Liver (tissue), 8 donors: ENCODE measurements at regions not wholly inside any gene's neighbourhood (a gene's known extent, or its start where the extent isn't known, plus 50 kb on each side); places are given as distances from the start of the nearest gene placed in this dataset.

Experiments used
- DNase-seq: peaks from one replicate; pipeline ENCODE4 v3.0.0-alpha.2; 2017; ENCODE audit warnings: low spot score
- H3K27ac ChIP-seq, 2 donors: one replicate each; pipeline ENCODE4 v1.7.0; 2013; ENCODE audit warnings: inconsistent platforms in 2 of 2, low read length in 2 of 2, control low read depth in 1 of 2, low read depth in 1 of 2, mild to moderate bottlenecking in 1 of 2
- H3K27me3 ChIP-seq, 4 donors: one replicate each; pipeline versions ENCODE4 v1.6.1 to v1.7.0; 2013; ENCODE audit warnings: low read length in 3 of 4, inconsistent platforms in 1 of 4, mild to moderate bottlenecking in 1 of 4, moderate library complexity in 1 of 4; ENCODE audit not compliant: control insufficient read depth in 4 of 4, insufficient read depth in 4 of 4
- H3K36me3 ChIP-seq, 4 donors: one replicate each; pipeline versions ENCODE4 v1.6.1 to v1.7.0; 2013; ENCODE audit warnings: low read length in 3 of 4, mild to moderate bottlenecking in 3 of 4, low read depth in 1 of 4, moderate library complexity in 1 of 4; ENCODE audit not compliant: control insufficient read depth in 4 of 4, insufficient read depth in 3 of 4
- H3K4me1 ChIP-seq, 4 donors: one replicate each; pipeline versions ENCODE4 v1.6.1 to v1.7.0; 2013; ENCODE audit warnings: low read length in 3 of 4, mild to moderate bottlenecking in 3 of 4, moderate library complexity in 1 of 4; ENCODE audit not compliant: control insufficient read depth in 4 of 4, insufficient read depth in 4 of 4
- H3K4me3 ChIP-seq, 3 donors: one replicate each; pipeline versions ENCODE4 v1.6.1 to v1.7.0; 2013; ENCODE audit warnings: low read length in 3 of 3, control low read depth in 1 of 3, low read depth in 1 of 3, mild to moderate bottlenecking in 1 of 3
- H3K9ac ChIP-seq, 2 donors: one replicate each; pipeline ENCODE4 v1.7.0; 2013; ENCODE audit warnings: low read length in 2 of 2, mild to moderate bottlenecking in 2 of 2, moderate library complexity in 2 of 2, control low read depth in 1 of 2, low read depth in 1 of 2
- H3K9me3 ChIP-seq, 4 donors: one replicate each; pipeline versions ENCODE4 v1.6.1 to v1.7.0; 2013; ENCODE audit warnings: low read length in 3 of 4; ENCODE audit not compliant: control insufficient read depth in 4 of 4
- EGR1 ChIP-seq, 2 donors: IDR thresholded peaks; 2 replicates each; pipeline ENCODE4 v1.6.1; 2016 to 2018; ENCODE audit warnings: antibody characterized with exemption in 2 of 2, low read depth in 2 of 2
- FOXA1 ChIP-seq: IDR thresholded peaks from 2 replicates; pipeline ENCODE4 v1.6.1; 2016; ENCODE audit warnings: antibody characterized with exemption
- FOXA2 ChIP-seq: IDR thresholded peaks from 2 replicates; pipeline ENCODE4 v1.6.1; 2016; ENCODE audit warnings: antibody characterized with exemption
- GABPA ChIP-seq, 2 donors: IDR thresholded peaks in 1 of 2; conservative IDR thresholded peaks in 1 of 2; 2 replicates each; pipeline ENCODE4 v1.6.1; 2016; ENCODE audit warnings: antibody characterized with exemption in 2 of 2, mild to moderate bottlenecking in 1 of 2, moderate library complexity in 1 of 2
- HNF4A ChIP-seq, 2 donors: conservative IDR thresholded peaks; 2 replicates each; pipeline ENCODE4 v1.6.1; 2016; ENCODE audit warnings: antibody characterized with exemption in 2 of 2, mild to moderate bottlenecking in 2 of 2
- HNF4G ChIP-seq: IDR thresholded peaks from 2 replicates; pipeline ENCODE4 v1.6.1; 2016; ENCODE audit warnings: antibody characterized with exemption
- JUND ChIP-seq, 2 donors: IDR thresholded peaks; 2 replicates each; pipeline ENCODE4 v1.6.1; 2016; ENCODE audit warnings: antibody characterized with exemption in 2 of 2
- NR2F2 ChIP-seq: IDR thresholded peaks from 2 replicates; pipeline ENCODE4 v1.6.1; 2016; ENCODE audit warnings: antibody characterized with exemption
- RAD21 ChIP-seq, 2 donors: IDR thresholded peaks; 2 replicates each; pipeline ENCODE4 v1.6.1; 2016; ENCODE audit warnings: antibody characterized with exemption in 2 of 2, mild to moderate bottlenecking in 2 of 2
- RXRA ChIP-seq, 2 donors: IDR thresholded peaks; 2 replicates each; pipeline ENCODE4 v1.6.1; 2017 to 2018; ENCODE audit warnings: antibody characterized with exemption in 2 of 2, mild to moderate bottlenecking in 1 of 2
- SP1 ChIP-seq: IDR thresholded peaks from 2 replicates; pipeline ENCODE4 v1.6.1; 2018; ENCODE audit warnings: antibody characterized with exemption, mild to moderate bottlenecking
- TAF1 ChIP-seq: conservative IDR thresholded peaks from 2 replicates; pipeline ENCODE4 v1.6.1; 2016; ENCODE audit warnings: antibody characterized with exemption, mild to moderate bottlenecking
- WGBS: extraction: QIAGEN DNeasy Blood & Tissue Kit; methylation state at CpG from one replicate; pipeline ENCODE4 v1.1.7; 2013; 5-methylcytosine and 5-hydroxymethylcytosine counted together
- TF ChIP-seq, protein P1 (sequence below): fragments of 150-350 bp; IDR thresholded peaks from 2 replicates; pipeline ENCODE4 v1.5.1; 2017; ENCODE audit warnings: improper control_type of control experiment, low read depth, low read length; ENCODE audit not compliant: missing input control
- TF ChIP-seq, protein P2 (sequence below): IDR thresholded peaks from 2 replicates; pipeline ENCODE4 v1.6.1; 2016; ENCODE audit warnings: antibody characterized with exemption
- TF ChIP-seq, protein P3 (sequence below): IDR thresholded peaks from 2 replicates; pipeline ENCODE4 v1.6.1; 2016; ENCODE audit warnings: antibody characterized with exemption
- TF ChIP-seq, protein P4 (sequence below): IDR thresholded peaks from 2 replicates; pipeline ENCODE4 v1.6.1; 2016; ENCODE audit warnings: antibody characterized with exemption, mild to moderate bottlenecking
- TF ChIP-seq, protein P5 (sequence below): IDR thresholded peaks from 2 replicates; pipeline ENCODE4 v1.6.1; 2016; ENCODE audit warnings: antibody characterized with exemption
- donor health status: healthy.
- donor health status: healthy.
- donor health status: healthy.
- donor health status: healthy.
- donor health status: healthy.

DNA sequence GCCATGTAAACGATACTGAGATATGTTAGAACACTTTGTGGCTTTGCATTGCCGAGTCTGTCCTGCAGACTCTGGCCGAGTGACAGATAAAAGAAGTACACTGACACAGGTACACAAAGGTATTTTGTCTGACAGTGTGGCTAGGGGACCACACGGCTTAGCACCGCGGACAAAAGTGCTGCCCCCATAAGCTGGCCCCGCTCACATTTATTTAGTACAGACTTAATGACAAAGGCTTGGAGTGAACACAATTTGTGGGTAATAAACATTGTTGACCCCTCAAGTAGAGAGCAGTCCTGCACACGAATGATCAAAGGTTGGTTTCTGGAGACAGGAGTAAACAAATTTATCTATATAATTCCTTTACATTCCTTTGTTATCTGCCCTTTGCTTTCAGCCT lies 976.8 kb downstream of the TRAM1L1 start:
- no peaks in the 10 kb centered on the region for H3K36me3 ChIP-seq
- DNase-seq: no peak
- 81% methylated on average over 8 of the region's 8 CpGs for WGBS
- no peak overlapping the region for H3K27ac ChIP-seq
- TF ChIP-seq, protein P1, sequence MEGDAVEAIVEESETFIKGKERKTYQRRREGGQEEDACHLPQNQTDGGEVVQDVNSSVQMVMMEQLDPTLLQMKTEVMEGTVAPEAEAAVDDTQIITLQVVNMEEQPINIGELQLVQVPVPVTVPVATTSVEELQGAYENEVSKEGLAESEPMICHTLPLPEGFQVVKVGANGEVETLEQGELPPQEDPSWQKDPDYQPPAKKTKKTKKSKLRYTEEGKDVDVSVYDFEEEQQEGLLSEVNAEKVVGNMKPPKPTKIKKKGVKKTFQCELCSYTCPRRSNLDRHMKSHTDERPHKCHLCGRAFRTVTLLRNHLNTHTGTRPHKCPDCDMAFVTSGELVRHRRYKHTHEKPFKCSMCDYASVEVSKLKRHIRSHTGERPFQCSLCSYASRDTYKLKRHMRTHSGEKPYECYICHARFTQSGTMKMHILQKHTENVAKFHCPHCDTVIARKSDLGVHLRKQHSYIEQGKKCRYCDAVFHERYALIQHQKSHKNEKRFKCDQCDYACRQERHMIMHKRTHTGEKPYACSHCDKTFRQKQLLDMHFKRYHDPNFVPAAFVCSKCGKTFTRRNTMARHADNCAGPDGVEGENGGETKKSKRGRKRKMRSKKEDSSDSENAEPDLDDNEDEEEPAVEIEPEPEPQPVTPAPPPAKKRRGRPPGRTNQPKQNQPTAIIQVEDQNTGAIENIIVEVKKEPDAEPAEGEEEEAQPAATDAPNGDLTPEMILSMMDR: no peak
- TF ChIP-seq HNF4G (no peak), EGR1 (IDR thresholded peaks at IDR 0.05; ENCODE audit: low read depth in 2 of 2) (no peak), SP1 (no peak), TAF1 (no peak), FOXA1 (no peak)
- peaks cover 0 to 3% (median 0%) of the 10 kb centered on the region in 4 donors for H3K9me3 ChIP-seq
- no peak overlapping the region for H3K9ac ChIP-seq
- H3K27me3 ChIP-seq: no peaks in the 10 kb centered on the region
- no peaks in the 10 kb centered on the region for H3K4me1 ChIP-seq
- no peak overlapping the region for H3K4me3 ChIP-seq

DNA sequence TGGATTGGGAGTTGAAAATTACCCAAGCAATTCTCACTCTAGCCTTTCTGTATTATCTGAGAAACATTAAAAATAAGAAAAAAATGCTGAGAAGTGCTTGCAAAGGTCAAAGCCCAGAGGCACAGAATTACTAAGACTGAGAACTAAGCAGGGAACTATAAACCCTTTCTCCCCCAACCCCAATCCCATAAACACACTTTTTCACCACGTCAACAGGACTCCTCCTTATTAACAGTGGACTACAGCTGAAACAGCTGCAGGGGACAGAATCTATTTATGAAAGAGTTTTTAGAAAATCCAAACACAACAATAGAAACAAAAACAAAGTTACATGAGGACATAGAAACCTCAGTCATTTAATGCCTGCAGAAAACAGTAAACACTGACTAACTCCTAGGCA lies 984.1 kb downstream of the TRAM1L1 start:
- Histone ChIP-seq H3K9ac (no peak overlapping the region), H3K27me3 (no peaks in the 10 kb centered on the region), H3K4me1 (no peaks in the 10 kb centered on the region), H3K27ac (no peak overlapping the region), H3K9me3 (peaks cover 3 to 7% (median 4%) of the 10 kb centered on the region in 4 donors), H3K4me3 (no peak overlapping the region), H3K36me3 (no peaks in the 10 kb centered on the region)
- TF ChIP-seq FOXA2: no peak
- no peak for TF ChIP-seq FOXA1
- TF ChIP-seq TAF1: no peak
- TF ChIP-seq, protein P2, sequence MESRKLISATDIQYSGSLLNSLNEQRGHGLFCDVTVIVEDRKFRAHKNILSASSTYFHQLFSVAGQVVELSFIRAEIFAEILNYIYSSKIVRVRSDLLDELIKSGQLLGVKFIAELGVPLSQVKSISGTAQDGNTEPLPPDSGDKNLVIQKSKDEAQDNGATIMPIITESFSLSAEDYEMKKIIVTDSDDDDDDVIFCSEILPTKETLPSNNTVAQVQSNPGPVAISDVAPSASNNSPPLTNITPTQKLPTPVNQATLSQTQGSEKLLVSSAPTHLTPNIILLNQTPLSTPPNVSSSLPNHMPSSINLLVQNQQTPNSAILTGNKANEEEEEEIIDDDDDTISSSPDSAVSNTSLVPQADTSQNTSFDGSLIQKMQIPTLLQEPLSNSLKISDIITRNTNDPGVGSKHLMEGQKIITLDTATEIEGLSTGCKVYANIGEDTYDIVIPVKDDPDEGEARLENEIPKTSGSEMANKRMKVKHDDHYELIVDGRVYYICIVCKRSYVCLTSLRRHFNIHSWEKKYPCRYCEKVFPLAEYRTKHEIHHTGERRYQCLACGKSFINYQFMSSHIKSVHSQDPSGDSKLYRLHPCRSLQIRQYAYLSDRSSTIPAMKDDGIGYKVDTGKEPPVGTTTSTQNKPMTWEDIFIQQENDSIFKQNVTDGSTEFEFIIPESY: no peak
- TF ChIP-seq HNF4A (conservative IDR thresholded peaks at IDR 0.05): no peak
- TF ChIP-seq, protein P1: no peak
- no peak for TF ChIP-seq GABPA (IDR thresholded peaks at IDR 0.05 in 1 of 2, conservative IDR thresholded peaks at IDR 0.05 in 1 of 2)
- TF ChIP-seq, protein P3, sequence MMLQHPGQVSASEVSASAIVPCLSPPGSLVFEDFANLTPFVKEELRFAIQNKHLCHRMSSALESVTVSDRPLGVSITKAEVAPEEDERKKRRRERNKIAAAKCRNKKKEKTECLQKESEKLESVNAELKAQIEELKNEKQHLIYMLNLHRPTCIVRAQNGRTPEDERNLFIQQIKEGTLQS: no peak
- TF ChIP-seq JUND (IDR thresholded peaks at IDR 0.05): no peak
- no peak for TF ChIP-seq SP1
- no peak for TF ChIP-seq RAD21 (IDR thresholded peaks at IDR 0.05)
- TF ChIP-seq NR2F2: no peak
- no peak for TF ChIP-seq RXRA (IDR thresholded peaks at IDR 0.05)
- TF ChIP-seq, protein P4, sequence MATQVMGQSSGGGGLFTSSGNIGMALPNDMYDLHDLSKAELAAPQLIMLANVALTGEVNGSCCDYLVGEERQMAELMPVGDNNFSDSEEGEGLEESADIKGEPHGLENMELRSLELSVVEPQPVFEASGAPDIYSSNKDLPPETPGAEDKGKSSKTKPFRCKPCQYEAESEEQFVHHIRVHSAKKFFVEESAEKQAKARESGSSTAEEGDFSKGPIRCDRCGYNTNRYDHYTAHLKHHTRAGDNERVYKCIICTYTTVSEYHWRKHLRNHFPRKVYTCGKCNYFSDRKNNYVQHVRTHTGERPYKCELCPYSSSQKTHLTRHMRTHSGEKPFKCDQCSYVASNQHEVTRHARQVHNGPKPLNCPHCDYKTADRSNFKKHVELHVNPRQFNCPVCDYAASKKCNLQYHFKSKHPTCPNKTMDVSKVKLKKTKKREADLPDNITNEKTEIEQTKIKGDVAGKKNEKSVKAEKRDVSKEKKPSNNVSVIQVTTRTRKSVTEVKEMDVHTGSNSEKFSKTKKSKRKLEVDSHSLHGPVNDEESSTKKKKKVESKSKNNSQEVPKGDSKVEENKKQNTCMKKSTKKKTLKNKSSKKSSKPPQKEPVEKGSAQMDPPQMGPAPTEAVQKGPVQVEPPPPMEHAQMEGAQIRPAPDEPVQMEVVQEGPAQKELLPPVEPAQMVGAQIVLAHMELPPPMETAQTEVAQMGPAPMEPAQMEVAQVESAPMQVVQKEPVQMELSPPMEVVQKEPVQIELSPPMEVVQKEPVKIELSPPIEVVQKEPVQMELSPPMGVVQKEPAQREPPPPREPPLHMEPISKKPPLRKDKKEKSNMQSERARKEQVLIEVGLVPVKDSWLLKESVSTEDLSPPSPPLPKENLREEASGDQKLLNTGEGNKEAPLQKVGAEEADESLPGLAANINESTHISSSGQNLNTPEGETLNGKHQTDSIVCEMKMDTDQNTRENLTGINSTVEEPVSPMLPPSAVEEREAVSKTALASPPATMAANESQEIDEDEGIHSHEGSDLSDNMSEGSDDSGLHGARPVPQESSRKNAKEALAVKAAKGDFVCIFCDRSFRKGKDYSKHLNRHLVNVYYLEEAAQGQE: no peak
- TF ChIP-seq, protein P5, sequence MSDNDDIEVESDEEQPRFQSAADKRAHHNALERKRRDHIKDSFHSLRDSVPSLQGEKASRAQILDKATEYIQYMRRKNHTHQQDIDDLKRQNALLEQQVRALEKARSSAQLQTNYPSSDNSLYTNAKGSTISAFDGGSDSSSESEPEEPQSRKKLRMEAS: no peak
- no peak for DNase-seq
- WGBS: 66% methylated on average over 1 of the region's 1 CpG
